Muscle layer of duodenum (tissue), 2 donors: ENCODE measurements at regions not wholly inside any gene's neighbourhood (a gene's known extent, or its start where the extent isn't known, plus 50 kb on each side); places are given as distances from the start of the nearest gene placed in this dataset.

Experiments
- H3K27ac ChIP-seq: one replicate; pipeline ENCODE4 v1.7.0; 2013; ENCODE audit warnings: mild to moderate bottlenecking, low read length
- H3K27me3 ChIP-seq: one replicate; pipeline ENCODE4 v1.7.0; 2013; ENCODE audit warnings: low read depth, mild to moderate bottlenecking, control low read depth, low read length
- H3K36me3 ChIP-seq, 2 donors: one replicate each; pipeline ENCODE4 v1.7.0; 2013; ENCODE audit warnings: low read length in 2 of 2, control low read depth in 1 of 2, mild to moderate bottlenecking in 1 of 2; ENCODE audit not compliant: insufficient read depth in 2 of 2, control insufficient read depth in 1 of 2
- H3K4me1 ChIP-seq, 2 donors: one replicate each; pipeline ENCODE4 v1.7.0; 2013; ENCODE audit warnings: low read length in 2 of 2, mild to moderate bottlenecking in 2 of 2, control low read depth in 1 of 2, moderate library complexity in 1 of 2; ENCODE audit not compliant: insufficient read depth in 2 of 2, control insufficient read depth in 1 of 2
- H3K4me3 ChIP-seq, 2 donors: one replicate each; pipeline ENCODE4 v1.7.0; 2013; ENCODE audit warnings: low read length in 2 of 2, low read depth in 1 of 2, mild to moderate bottlenecking in 1 of 2
- H3K9me3 ChIP-seq, 2 donors: one replicate each; pipeline ENCODE4 v1.7.0; 2013; ENCODE audit warnings: low read length in 2 of 2, control low read depth in 1 of 2, mild to moderate bottlenecking in 1 of 2; ENCODE audit not compliant: control insufficient read depth in 1 of 2
- donor health status: healthy.

GRCh38 chr20:50425076-50425475 is 85.1 kb upstream of the PTPN1 start:
- no peaks in the 10 kb centered on the region for H3K36me3 ChIP-seq
- no peaks in the 10 kb centered on the region for H3K27me3 ChIP-seq
- H3K4me1 ChIP-seq: peaks cover 3 to 12% of the 10 kb centered on the region in 2 donors
- no peak overlapping the region for H3K27ac ChIP-seq
- H3K9me3 ChIP-seq: no peaks in the 10 kb centered on the region
- H3K4me3 ChIP-seq: no peak overlapping the region

- no peak overlapping the region for H3K4me3 ChIP-seq
- H3K4me1 ChIP-seq: peaks cover 3 to 12% of the 10 kb centered on the region in 2 donors
- H3K27me3 ChIP-seq: no peaks in the 10 kb centered on the region
- no peak overlapping the region for H3K27ac ChIP-seq
- no peaks in the 10 kb centered on the region for H3K9me3 ChIP-seq
- H3K36me3 ChIP-seq: no peaks in the 10 kb centered on the region
These were observed 83.1 kb upstream of the PTPN1 start for GRCh38 chr20:50426866-50427718.

- H3K27me3 ChIP-seq: no peaks in the 10 kb centered on the region
- no peak overlapping the region for H3K27ac ChIP-seq
- H3K36me3 ChIP-seq: no peaks in the 10 kb centered on the region
- H3K4me3 ChIP-seq: no peak overlapping the region
- H3K9me3 ChIP-seq: no peaks in the 10 kb centered on the region
- H3K4me1 ChIP-seq: peaks cover 3 to 12% of the 10 kb centered on the region in 2 donors
These were observed 82.5 kb upstream of the PTPN1 start for GRCh38 chr20:50427719-50428083.

GRCh38 chr20:50428097-50428828 is 81.9 kb upstream of the PTPN1 start:
- no peaks in the 10 kb centered on the region for H3K27me3 ChIP-seq
- no peak overlapping the region for H3K4me3 ChIP-seq
- H3K36me3 ChIP-seq: no peaks in the 10 kb centered on the region
- no peaks in the 10 kb centered on the region for H3K9me3 ChIP-seq
- peaks cover 2 to 10% of the 10 kb centered on the region in 2 donors for H3K4me1 ChIP-seq
- no peak overlapping the region for H3K27ac ChIP-seq

GRCh38 chr20:50429412-50429811 is 80.8 kb upstream of the PTPN1 start:
- no peaks in the 10 kb centered on the region for H3K27me3 ChIP-seq
- H3K4me1 ChIP-seq: peaks cover 0 to 6% of the 10 kb centered on the region in 2 donors
- no peaks in the 10 kb centered on the region for H3K36me3 ChIP-seq
- H3K9me3 ChIP-seq: no peaks in the 10 kb centered on the region
- no peak overlapping the region for H3K27ac ChIP-seq
- no peak overlapping the region for H3K4me3 ChIP-seq

GRCh38 chr20:50431066-50431450 is 79.1 kb upstream of the PTPN1 start:
- Histone ChIP-seq H3K4me3 (no peak overlapping the region), H3K4me1 (peaks cover 0 to 6% of the 10 kb centered on the region in 2 donors), H3K36me3 (no peaks in the 10 kb centered on the region), H3K27me3 (no peaks in the 10 kb centered on the region), H3K27ac (no peak overlapping the region), H3K9me3 (no peaks in the 10 kb centered on the region)

- Histone ChIP-seq H3K36me3 (no peaks in the 10 kb centered on the region), H3K27me3 (no peaks in the 10 kb centered on the region), H3K9me3 (no peaks in the 10 kb centered on the region), H3K27ac (no peak overlapping the region), H3K4me3 (no peak overlapping the region), H3K4me1 (peaks cover 0 to under 1% of the 10 kb centered on the region in 2 donors)
These were observed 77.0 kb upstream of the PTPN1 start for GRCh38 chr20:50433001-50433761.

GRCh38 chr20:50434321-50434652 is 75.9 kb upstream of the PTPN1 start:
- H3K4me1 ChIP-seq: no peaks in the 10 kb centered on the region
- H3K27me3 ChIP-seq: no peaks in the 10 kb centered on the region
- no peaks in the 10 kb centered on the region for H3K36me3 ChIP-seq
- no peak overlapping the region for H3K4me3 ChIP-seq
- H3K9me3 ChIP-seq: no peaks in the 10 kb centered on the region
- no peak overlapping the region for H3K27ac ChIP-seq

- H3K4me3 ChIP-seq: no peak overlapping the region
- no peaks in the 10 kb centered on the region for H3K9me3 ChIP-seq
- H3K4me1 ChIP-seq: no peaks in the 10 kb centered on the region
- H3K27me3 ChIP-seq: no peaks in the 10 kb centered on the region
- H3K27ac ChIP-seq: no peak overlapping the region
- H3K36me3 ChIP-seq: no peaks in the 10 kb centered on the region
These were observed 75.4 kb upstream of the PTPN1 start for GRCh38 chr20:50434653-50435396.

- Histone ChIP-seq H3K27me3 (no peaks in the 10 kb centered on the region), H3K4me1 (no peaks in the 10 kb centered on the region), H3K27ac (no peak overlapping the region), H3K4me3 (no peak overlapping the region), H3K36me3 (no peaks in the 10 kb centered on the region), H3K9me3 (no peaks in the 10 kb centered on the region)
These were observed 74.7 kb upstream of the PTPN1 start for GRCh38 chr20:50435397-50436051.
